DOHH2 (cell line): ENCODE measurements at regions not wholly inside any gene's neighbourhood (a gene's known extent, or its start where the extent isn't known, plus 50 kb on each side); places are given as distances from the start of the nearest gene placed in this dataset.

ENCODE experiments used
- CTCF ChIP-seq: fragments of 200-600 bp; sonication (generic); IDR thresholded peaks from one replicate; pipeline ENCODE4 v1.5.1; 2014; ENCODE audit warnings: antibody characterized with exemption, mild to moderate bottlenecking, low read depth, low read length; ENCODE audit not compliant: poor library complexity, severe bottlenecking
- EZH2phosphoT487 ChIP-seq: fragments of 200-600 bp; sonication (generic); IDR thresholded peaks from 2 replicates; pipeline ENCODE4 v1.6.1; 2017; ENCODE audit warnings: borderline replicate concordance, mild to moderate bottlenecking, antibody characterized with exemption, low read length, moderate library complexity, mixed read lengths

- no peak for TF ChIP-seq CTCF
- no peak for TF ChIP-seq EZH2phosphoT487
Measured at GRCh38 chr7:28246921-28247461, 66.4 kb upstream of the JAZF1 start.
